ENCODE measurements at regions not wholly inside any gene's neighbourhood (a gene's known extent, or its start where the extent isn't known, plus 50 kb on each side); places are given as distances from the start of the nearest gene placed in this dataset.

DNA sequence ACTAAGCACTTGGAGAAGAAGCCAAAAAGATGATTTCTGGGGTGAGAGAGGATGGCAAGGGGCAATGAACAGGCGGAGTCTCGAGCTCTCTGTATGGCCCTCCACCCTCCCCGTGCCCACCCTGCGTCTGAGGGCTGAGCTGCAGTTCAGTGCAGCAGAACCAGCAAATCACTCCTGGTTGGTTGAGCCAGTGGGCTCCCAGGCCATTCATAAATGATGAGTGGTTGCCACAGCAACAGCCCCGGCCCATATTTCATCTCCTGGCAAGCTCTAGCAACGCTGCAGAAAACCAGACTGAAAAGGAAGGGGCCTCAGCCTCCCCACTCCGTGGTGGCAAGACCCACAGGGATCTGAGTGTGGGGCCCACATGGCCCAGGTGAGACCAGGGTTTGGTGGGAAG, 93.8 kb upstream of the PPP1R26 start:
- TF ChIP-seq, protein P1, sequence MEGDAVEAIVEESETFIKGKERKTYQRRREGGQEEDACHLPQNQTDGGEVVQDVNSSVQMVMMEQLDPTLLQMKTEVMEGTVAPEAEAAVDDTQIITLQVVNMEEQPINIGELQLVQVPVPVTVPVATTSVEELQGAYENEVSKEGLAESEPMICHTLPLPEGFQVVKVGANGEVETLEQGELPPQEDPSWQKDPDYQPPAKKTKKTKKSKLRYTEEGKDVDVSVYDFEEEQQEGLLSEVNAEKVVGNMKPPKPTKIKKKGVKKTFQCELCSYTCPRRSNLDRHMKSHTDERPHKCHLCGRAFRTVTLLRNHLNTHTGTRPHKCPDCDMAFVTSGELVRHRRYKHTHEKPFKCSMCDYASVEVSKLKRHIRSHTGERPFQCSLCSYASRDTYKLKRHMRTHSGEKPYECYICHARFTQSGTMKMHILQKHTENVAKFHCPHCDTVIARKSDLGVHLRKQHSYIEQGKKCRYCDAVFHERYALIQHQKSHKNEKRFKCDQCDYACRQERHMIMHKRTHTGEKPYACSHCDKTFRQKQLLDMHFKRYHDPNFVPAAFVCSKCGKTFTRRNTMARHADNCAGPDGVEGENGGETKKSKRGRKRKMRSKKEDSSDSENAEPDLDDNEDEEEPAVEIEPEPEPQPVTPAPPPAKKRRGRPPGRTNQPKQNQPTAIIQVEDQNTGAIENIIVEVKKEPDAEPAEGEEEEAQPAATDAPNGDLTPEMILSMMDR (IDR thresholded peaks at IDR 0.05): no peak
- TF ChIP-seq POLR2A (IDR thresholded peaks at IDR 0.05): no peak

Data from stomach (tissue), 4 donors.